Spleen (tissue), 11 donors: ENCODE measurements at regions not wholly inside any gene's neighbourhood (a gene's known extent, or its start where the extent isn't known, plus 50 kb on each side); places are given as distances from the start of the nearest gene placed in this dataset.

Experiments
- DNase-seq: peaks from one replicate; pipeline ENCODE4 v3.0.0-alpha.2; 2020
- H3K27ac ChIP-seq, 8 donors: fragments of 200-600 bp; sonication (generic) in 7 of 8; 1 replicate in 4 of 8; 2 replicates in 4 of 8; pipeline versions ENCODE4 v1.5.0 to v1.8.0; 2016 to 2021; ENCODE audit warnings: inconsistent platforms in 4 of 8, mild to moderate bottlenecking in 4 of 8, moderate library complexity in 1 of 8
- H3K27me3 ChIP-seq, 7 donors: fragments of 200-600 bp; sonication (generic) in 6 of 7; replicated peaks in 1 of 7; 1 replicate in 4 of 7; 2 replicates in 3 of 7; pipeline versions ENCODE4 v1.5.0 to v1.8.0; 2016 to 2021; ENCODE audit warnings: inconsistent platforms in 3 of 7, mild to moderate bottlenecking in 1 of 7
- H3K36me3 ChIP-seq, 6 donors: fragments of 200-600 bp; sonication (generic) in 5 of 6; 1 replicate in 4 of 6; 2 replicates in 2 of 6; pipeline versions ENCODE4 v1.5.0 to v1.8.0; 2016 to 2021; ENCODE audit warnings: inconsistent platforms in 2 of 6
- H3K4me1 ChIP-seq, 6 donors: fragments of 200-600 bp; sonication (generic) in 5 of 6; 1 replicate in 3 of 6; 2 replicates in 3 of 6; pipeline versions ENCODE4 v1.5.0 to v1.8.0; 2016 to 2021; ENCODE audit warnings: inconsistent platforms in 3 of 6
- H3K4me3 ChIP-seq, 8 donors: fragments of 200-600 bp; sonication (generic) in 7 of 8; 1 replicate in 4 of 8; 2 replicates in 4 of 8; pipeline versions ENCODE4 v1.5.0 to v1.8.0; 2016 to 2021; ENCODE audit warnings: inconsistent platforms in 4 of 8, mild to moderate bottlenecking in 4 of 8, moderate library complexity in 2 of 8
- H3K9me3 ChIP-seq, 8 donors: fragments of 200-600 bp; sonication (generic) in 7 of 8; 1 replicate in 4 of 8; 2 replicates in 4 of 8; pipeline versions ENCODE4 v1.5.0 to v1.8.0; 2016 to 2021; ENCODE audit warnings: inconsistent platforms in 4 of 8
- POLR2A ChIP-seq, 3 donors: fragments of 450-650 bp; IDR thresholded peaks; one replicate each; pipeline ENCODE4 v1.5.1; 2017; ENCODE audit warnings: antibody characterized with exemption in 3 of 3, mild to moderate bottlenecking in 1 of 3
- POLR2AphosphoS5 ChIP-seq, 3 donors: sonication (generic); formaldehyde crosslinking; IDR thresholded peaks; one replicate each; pipeline ENCODE4 v1.5.1; 2017; ENCODE audit warnings: antibody characterized with exemption in 3 of 3
- WGBS, 5 donors: extraction: QIAGEN DNeasy Blood & Tissue Kit in 3 of 5; methylation state at CpG; one replicate each; pipeline versions ENCODE4 v1.1.5 to v1.1.7; 2013 to 2018; 5-methylcytosine and 5-hydroxymethylcytosine counted together
- intact Hi-C: fragments of 100-400 bp; cut with DNase I; formaldehyde crosslinking; loops from one replicate; pipeline ENCODE4 v1.15.0; 2023; ENCODE audit warnings: low total_unique reads
- TF ChIP-seq, protein P1 (sequence below), 11 experiments: fragments of 200-600 bp in 7 of 11; fragments of 450-650 bp in 4 of 11; sonication (generic) in 4 of 11; IDR thresholded peaks in 8 of 11; conservative IDR thresholded peaks in 3 of 11; 1 replicate in 7 of 11; 2 replicates in 4 of 11; pipeline versions ENCODE4 v1.4.0 to v1.8.0; 2016 to 2021; ENCODE audit warnings: antibody characterized with exemption in 11 of 11, inconsistent platforms in 4 of 11, mild to moderate bottlenecking in 1 of 11
- donor health status: healthy with polysubstance abuse.
- donor health status: DM: no; HTN: no; CAD: no; lungs with moderate emphysema.
- donor health status: DM: no; HTN: no; CAD: no.
- donor health status: Bipolar disorder and iron deficiency.
- donor health status: healthy.
- donor health status: DM: no; HTN: no; CAD: no.
- donor health status: DM: yes; HTN: yes; CAD: no.

GRCh38 chr2:191571163-191571769, 106.7 kb upstream of the NABP1 start:
- no peak for DNase-seq
- WGBS, 5 donors = 3 to 10% (median 6%) methylated on average over 6 of the region's 6 CpGs
- intact Hi-C loops = no loop called here
- Histone ChIP-seq H3K9me3 (no peaks in the 10 kb centered on the region), H3K4me3 (peak overlapping the region in 4 of 8 donors; percentile 10 to 40 (median 17)), H3K27me3 (peaks cover 0 to 11% (median 0%) of the 10 kb centered on the region in 7 donors), H3K4me1 (peaks cover 0 to 36% (median 22%) of the 10 kb centered on the region in 6 donors), H3K36me3 (no peaks in the 10 kb centered on the region), H3K27ac (peak overlapping the region in 7 of 8 donors; percentile 61 to 88 (median 69))
- TF ChIP-seq POLR2A (IDR thresholded peaks at IDR 0.05) (no peak), POLR2AphosphoS5 (IDR thresholded peaks at IDR 0.05) (peak in 1 of 3 donors; percentile 17)
- TF ChIP-seq, protein P1, sequence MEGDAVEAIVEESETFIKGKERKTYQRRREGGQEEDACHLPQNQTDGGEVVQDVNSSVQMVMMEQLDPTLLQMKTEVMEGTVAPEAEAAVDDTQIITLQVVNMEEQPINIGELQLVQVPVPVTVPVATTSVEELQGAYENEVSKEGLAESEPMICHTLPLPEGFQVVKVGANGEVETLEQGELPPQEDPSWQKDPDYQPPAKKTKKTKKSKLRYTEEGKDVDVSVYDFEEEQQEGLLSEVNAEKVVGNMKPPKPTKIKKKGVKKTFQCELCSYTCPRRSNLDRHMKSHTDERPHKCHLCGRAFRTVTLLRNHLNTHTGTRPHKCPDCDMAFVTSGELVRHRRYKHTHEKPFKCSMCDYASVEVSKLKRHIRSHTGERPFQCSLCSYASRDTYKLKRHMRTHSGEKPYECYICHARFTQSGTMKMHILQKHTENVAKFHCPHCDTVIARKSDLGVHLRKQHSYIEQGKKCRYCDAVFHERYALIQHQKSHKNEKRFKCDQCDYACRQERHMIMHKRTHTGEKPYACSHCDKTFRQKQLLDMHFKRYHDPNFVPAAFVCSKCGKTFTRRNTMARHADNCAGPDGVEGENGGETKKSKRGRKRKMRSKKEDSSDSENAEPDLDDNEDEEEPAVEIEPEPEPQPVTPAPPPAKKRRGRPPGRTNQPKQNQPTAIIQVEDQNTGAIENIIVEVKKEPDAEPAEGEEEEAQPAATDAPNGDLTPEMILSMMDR (IDR thresholded peaks at IDR 0.05 in 8 of 11, conservative IDR thresholded peaks at IDR 0.05 in 3 of 11) = peak in 8 of 11 experiments; percentile 41 to 66 (median 54)

DNA sequence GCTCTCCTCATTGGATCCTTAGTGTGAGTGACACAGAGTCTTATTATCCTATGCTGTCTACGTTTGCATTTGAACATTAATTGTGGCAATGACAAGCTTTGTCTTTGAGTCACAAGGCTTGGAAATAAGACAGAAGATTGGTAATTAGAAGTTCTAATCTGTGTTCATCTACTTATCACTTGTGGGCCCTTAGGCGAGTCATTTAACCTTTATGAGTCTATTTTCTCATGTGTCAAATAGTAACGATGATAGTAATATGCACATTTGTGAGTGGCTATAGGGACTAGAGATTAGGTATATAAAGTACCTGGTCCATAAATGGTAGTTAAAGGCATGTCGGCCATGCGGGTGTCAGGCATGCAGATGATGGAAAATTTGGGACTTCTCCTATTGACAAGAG, 105.6 kb upstream of the NABP1 start:
- H3K4me1 ChIP-seq = peaks cover 0 to 28% (median 17%) of the 10 kb centered on the region in 6 donors
- no peak overlapping the region for H3K4me3 ChIP-seq
- no peaks in the 10 kb centered on the region for H3K9me3 ChIP-seq
- H3K27me3 ChIP-seq = peaks cover 0 to 11% (median 0%) of the 10 kb centered on the region in 7 donors
- intact Hi-C loops = no loop called here
- peak overlapping the region in 5 of 8 donors; percentile 61 to 88 (median 75) for H3K27ac ChIP-seq
- WGBS, 5 donors = 87 to 92% (median 89%) methylated on average over 5 of the region's 5 CpGs
- DNase-seq = no peak
- TF ChIP-seq POLR2A (IDR thresholded peaks at IDR 0.05) (no peak), POLR2AphosphoS5 (IDR thresholded peaks at IDR 0.05) (no peak)
- TF ChIP-seq, protein P1 (IDR thresholded peaks at IDR 0.05 in 8 of 11, conservative IDR thresholded peaks at IDR 0.05 in 3 of 11) = no peak
- H3K36me3 ChIP-seq = no peaks in the 10 kb centered on the region

- WGBS, 5 donors = 71 to 90% (median 79%) methylated on average over 1 of the region's 1 CpG
- H3K27me3 ChIP-seq = peaks cover 0 to 11% (median 0%) of the 10 kb centered on the region in 7 donors
- no peak overlapping the region for H3K4me3 ChIP-seq
- no peaks in the 10 kb centered on the region for H3K36me3 ChIP-seq
- intact Hi-C loops = no loop called here
- H3K27ac ChIP-seq = no peak overlapping the region
- DNase-seq = no peak
- TF ChIP-seq POLR2AphosphoS5 (IDR thresholded peaks at IDR 0.05) = no peak
- TF ChIP-seq POLR2A (IDR thresholded peaks at IDR 0.05) = no peak
- TF ChIP-seq, protein P1 (IDR thresholded peaks at IDR 0.05 in 8 of 11, conservative IDR thresholded peaks at IDR 0.05 in 3 of 11) = no peak
- H3K9me3 ChIP-seq = no peaks in the 10 kb centered on the region
- peaks cover 0 to 28% (median 17%) of the 10 kb centered on the region in 6 donors for H3K4me1 ChIP-seq
Observed at GRCh38 chr2:191573216-191573615, 104.7 kb upstream of the NABP1 start.

- Histone ChIP-seq H3K4me1 (peaks cover 0 to 28% (median 17%) of the 10 kb centered on the region in 6 donors), H3K27ac (no peak overlapping the region), H3K36me3 (no peaks in the 10 kb centered on the region), H3K27me3 (peaks cover 0 to 7% (median 0%) of the 10 kb centered on the region in 7 donors), H3K4me3 (no peak overlapping the region), H3K9me3 (no peaks in the 10 kb centered on the region)
- 89 to 98% (median 95%) methylated on average over 2 of the region's 2 CpGs for WGBS, 5 donors
- TF ChIP-seq POLR2AphosphoS5 (IDR thresholded peaks at IDR 0.05) (no peak), POLR2A (IDR thresholded peaks at IDR 0.05) (no peak)
- TF ChIP-seq, protein P1 (IDR thresholded peaks at IDR 0.05 in 8 of 11, conservative IDR thresholded peaks at IDR 0.05 in 3 of 11) = no peak
- intact Hi-C loops = no loop called here
- no peak for DNase-seq
Observed at GRCh38 chr2:191574232-191574631, 103.7 kb upstream of the NABP1 start.
